Parathyroid adenoma (tissue), 2 donors: ENCODE measurements at regions not wholly inside any gene's neighbourhood (a gene's known extent, or its start where the extent isn't known, plus 50 kb on each side); places are given as distances from the start of the nearest gene placed in this dataset.
"Not testable (repeated sequence)": the region's sequence is repeated elsewhere in the genome, so short reads cannot be mapped to it uniquely, and the experiment has no call there.

Experiments used
- H2AFZ ChIP-seq: fragments of 300-600 bp; sonication (generic); one replicate; pipeline ENCODE4 v1.7.0; 2017; ENCODE audit warnings: antibody characterized with exemption, mild to moderate bottlenecking
- H3K27ac ChIP-seq: fragments of 300-600 bp; sonication (generic); one replicate; pipeline ENCODE4 v1.7.0; 2017
- H3K27me3 ChIP-seq: fragments of 300-600 bp; sonication (generic); one replicate; pipeline ENCODE4 v1.7.0; 2017; ENCODE audit warnings: low read length; ENCODE audit not compliant: control insufficient read depth, insufficient read depth
- H3K36me3 ChIP-seq: fragments of 300-600 bp; sonication (generic); one replicate; pipeline ENCODE4 v1.7.0; 2017; ENCODE audit warnings: low read length; ENCODE audit not compliant: control insufficient read depth, insufficient read depth
- H3K4me1 ChIP-seq: fragments of 300-600 bp; sonication (generic); one replicate; pipeline ENCODE4 v1.7.0; 2017; ENCODE audit warnings: control low read depth
- H3K4me2 ChIP-seq: fragments of 300-600 bp; sonication (generic); one replicate; pipeline ENCODE4 v1.7.0; 2017; ENCODE audit warnings: low read length
- H3K4me3 ChIP-seq: fragments of 300-600 bp; sonication (generic); one replicate; pipeline ENCODE4 v1.7.0; 2017; ENCODE audit warnings: low read depth, low read length
- H3K79me2 ChIP-seq: fragments of 300-600 bp; sonication (generic); one replicate; pipeline ENCODE4 v1.7.0; 2017; ENCODE audit warnings: control low read depth
- H3K9ac ChIP-seq: fragments of 300-600 bp; sonication (generic); one replicate; pipeline ENCODE4 v1.7.0; 2017; ENCODE audit warnings: mild to moderate bottlenecking
- H3K9me3 ChIP-seq: fragments of 300-600 bp; sonication (generic); one replicate; pipeline ENCODE4 v1.7.0; 2017; ENCODE audit warnings: low read length; ENCODE audit not compliant: control insufficient read depth
- TF ChIP-seq, protein P1 (sequence below): fragments of 300-600 bp; sonication (generic); IDR thresholded peaks from one replicate; pipeline ENCODE4 v1.7.0; 2017; ENCODE audit warnings: antibody characterized with exemption, mild to moderate bottlenecking
- donor health status: primary hyperparathyroidism.

GRCh38 chrX:140432346-140433175 lies 72.3 kb downstream of the SOX3 start:
- Histone ChIP-seq H3K79me2 (no peaks in the 10 kb centered on the region), H3K9me3 (no peaks in the 10 kb centered on the region), H2AFZ (no peak overlapping the region), H3K27me3 (no peaks in the 10 kb centered on the region), H3K9ac (no peak overlapping the region), H3K4me1 (no peaks in the 10 kb centered on the region), H3K4me2 (no peak overlapping the region), H3K4me3 (no peak overlapping the region), H3K27ac (no peak overlapping the region), H3K36me3 (no peaks in the 10 kb centered on the region)
- TF ChIP-seq, protein P1, sequence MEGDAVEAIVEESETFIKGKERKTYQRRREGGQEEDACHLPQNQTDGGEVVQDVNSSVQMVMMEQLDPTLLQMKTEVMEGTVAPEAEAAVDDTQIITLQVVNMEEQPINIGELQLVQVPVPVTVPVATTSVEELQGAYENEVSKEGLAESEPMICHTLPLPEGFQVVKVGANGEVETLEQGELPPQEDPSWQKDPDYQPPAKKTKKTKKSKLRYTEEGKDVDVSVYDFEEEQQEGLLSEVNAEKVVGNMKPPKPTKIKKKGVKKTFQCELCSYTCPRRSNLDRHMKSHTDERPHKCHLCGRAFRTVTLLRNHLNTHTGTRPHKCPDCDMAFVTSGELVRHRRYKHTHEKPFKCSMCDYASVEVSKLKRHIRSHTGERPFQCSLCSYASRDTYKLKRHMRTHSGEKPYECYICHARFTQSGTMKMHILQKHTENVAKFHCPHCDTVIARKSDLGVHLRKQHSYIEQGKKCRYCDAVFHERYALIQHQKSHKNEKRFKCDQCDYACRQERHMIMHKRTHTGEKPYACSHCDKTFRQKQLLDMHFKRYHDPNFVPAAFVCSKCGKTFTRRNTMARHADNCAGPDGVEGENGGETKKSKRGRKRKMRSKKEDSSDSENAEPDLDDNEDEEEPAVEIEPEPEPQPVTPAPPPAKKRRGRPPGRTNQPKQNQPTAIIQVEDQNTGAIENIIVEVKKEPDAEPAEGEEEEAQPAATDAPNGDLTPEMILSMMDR = no peak

DNA sequence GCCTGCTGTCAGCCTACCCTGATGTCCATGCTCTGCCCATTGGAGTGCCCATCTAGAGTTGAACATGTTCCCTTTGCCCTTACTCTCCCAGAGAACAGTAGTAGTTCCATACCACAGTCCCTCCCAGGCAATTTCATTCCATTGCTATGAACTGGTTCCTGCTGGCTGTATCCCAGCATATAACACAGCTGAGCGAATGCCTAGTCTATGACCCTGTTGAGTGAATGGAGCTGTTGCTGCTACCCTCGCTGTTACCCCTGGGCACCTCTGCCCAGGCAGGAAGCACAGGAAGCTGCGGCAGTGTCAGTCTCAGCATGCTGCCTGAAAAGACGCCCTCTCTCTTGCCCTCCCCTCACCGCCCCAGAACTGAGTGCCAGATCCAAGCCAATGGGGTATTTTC lies 73.3 kb downstream of the SOX3 start:
- Histone ChIP-seq H3K4me3 (no peak overlapping the region), H3K9ac (no peak overlapping the region), H3K36me3 (no peaks in the 10 kb centered on the region), H3K79me2 (no peaks in the 10 kb centered on the region), H3K27ac (no peak overlapping the region), H3K9me3 (no peaks in the 10 kb centered on the region), H3K27me3 (no peaks in the 10 kb centered on the region), H2AFZ (no peak overlapping the region), H3K4me1 (no peaks in the 10 kb centered on the region), H3K4me2 (no peak overlapping the region)
- TF ChIP-seq, protein P1 = no peak

DNA sequence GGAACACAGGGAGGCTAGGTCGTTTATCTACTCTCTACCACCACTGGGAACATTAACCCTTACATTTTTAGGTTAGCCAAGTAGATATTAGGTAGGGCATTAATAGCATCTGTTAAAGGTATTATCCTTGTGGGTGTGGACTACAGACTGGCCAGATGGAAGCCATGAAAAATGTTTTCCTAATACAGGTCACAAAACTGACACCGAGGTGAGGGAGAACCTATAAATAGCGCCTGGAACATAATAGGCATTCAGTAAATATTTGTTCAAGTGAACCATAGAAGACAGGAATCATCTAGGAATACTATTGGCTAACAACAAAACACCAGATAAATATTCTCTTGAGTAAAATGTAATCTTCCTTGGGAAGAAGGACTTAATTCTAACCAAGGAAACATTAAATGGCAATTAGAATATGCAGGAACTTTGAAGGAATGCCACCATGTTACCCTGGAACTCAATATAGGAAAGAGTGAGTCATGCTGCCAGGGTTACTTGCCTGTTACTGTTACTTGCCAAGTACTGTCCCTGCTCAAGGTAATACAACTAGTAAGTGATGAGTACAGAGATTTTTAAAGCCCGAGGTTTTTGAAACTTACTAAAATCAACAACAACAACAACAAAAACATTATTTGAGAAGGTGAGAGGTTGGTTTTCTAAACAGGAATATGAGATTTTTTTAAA lies 79.0 kb downstream of the SOX3 start:
- Histone ChIP-seq H3K4me3 (no peak overlapping the region), H3K79me2 (no peaks in the 10 kb centered on the region), H3K9me3 (no peaks in the 10 kb centered on the region), H3K27me3 (no peaks in the 10 kb centered on the region), H3K36me3 (no peaks in the 10 kb centered on the region), H3K4me2 (no peak overlapping the region), H3K4me1 (no peaks in the 10 kb centered on the region), H3K9ac (no peak overlapping the region), H3K27ac (no peak overlapping the region), H2AFZ (no peak overlapping the region)
- TF ChIP-seq, protein P1 = no peak

DNA sequence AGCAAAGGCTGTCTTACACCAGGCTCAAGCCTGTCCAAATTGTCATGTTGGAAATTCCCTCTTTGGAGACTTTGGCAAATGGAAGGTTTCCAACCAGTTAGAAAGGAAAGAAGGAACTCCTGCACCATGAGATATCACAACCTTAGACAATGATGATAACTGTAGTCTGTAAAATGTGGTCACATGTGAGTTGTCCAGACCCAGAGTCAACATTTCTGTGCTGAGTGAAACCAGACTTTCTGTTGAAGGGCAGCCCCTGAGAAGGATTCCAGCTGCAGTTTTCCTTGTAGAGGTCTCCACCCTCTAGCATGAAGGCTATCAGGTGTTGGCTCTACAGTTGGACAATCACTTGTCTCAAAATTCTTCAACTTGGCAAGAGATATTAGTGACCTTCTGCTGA lies 82.4 kb downstream of the SOX3 start:
- H3K4me2 ChIP-seq = no peak overlapping the region
- no peaks in the 10 kb centered on the region for H3K4me1 ChIP-seq
- TF ChIP-seq, protein P1 = no peak

GRCh38 chrX:140402131-140402530 lies 102.7 kb downstream of the SOX3 start:
- H3K9me3 ChIP-seq, H3K9ac ChIP-seq, H3K79me2 ChIP-seq, H3K27ac ChIP-seq, H3K4me3 ChIP-seq, H2AFZ ChIP-seq, H3K4me2 ChIP-seq, H3K27me3 ChIP-seq, H3K36me3 ChIP-seq, H3K4me1 ChIP-seq: not testable (repeated sequence)

More for the DNA sequence above, 82.4 kb downstream of the SOX3 start:
- Histone ChIP-seq H3K27ac (no peak overlapping the region), H2AFZ (no peak overlapping the region), H3K9ac (no peak overlapping the region), H3K9me3 (no peaks in the 10 kb centered on the region), H3K4me3 (no peak overlapping the region), H3K36me3 (no peaks in the 10 kb centered on the region), H3K79me2 (no peaks in the 10 kb centered on the region), H3K27me3 (no peaks in the 10 kb centered on the region)

DNA sequence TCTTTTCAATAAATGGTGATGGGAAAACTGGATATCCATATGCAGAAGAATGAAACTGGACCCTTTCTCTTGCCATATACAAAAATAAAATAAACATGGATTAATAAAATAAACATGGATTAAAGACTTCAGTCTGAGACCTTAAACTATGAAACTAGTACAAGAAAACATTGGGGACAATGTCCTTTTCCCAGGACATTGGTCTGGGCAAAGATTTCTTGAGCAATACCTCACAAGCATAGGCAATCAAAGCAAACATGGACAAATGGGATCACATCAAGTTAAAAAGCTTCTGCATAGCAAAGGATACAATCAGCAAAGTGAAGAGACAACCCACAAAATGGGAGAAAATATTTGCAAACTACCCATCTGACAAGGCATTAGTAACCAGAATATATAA lies 108.5 kb downstream of the SOX3 start:
- H3K4me1 ChIP-seq, H3K79me2 ChIP-seq, H3K9me3 ChIP-seq, H3K9ac ChIP-seq, H3K4me2 ChIP-seq, H3K4me3 ChIP-seq, H3K36me3 ChIP-seq, H3K27me3 ChIP-seq, H2AFZ ChIP-seq, H3K27ac ChIP-seq: not testable (repeated sequence)
